ENCODE measurements at regions not wholly inside any gene's neighbourhood (a gene's known extent, or its start where the extent isn't known, plus 50 kb on each side); places are given as distances from the start of the nearest gene placed in this dataset.

GRCh38 chr6:78089531-78089930 lies 436.7 kb downstream of the MEI4 start:
- no peaks in the 10 kb centered on the region for H3K9me2 ChIP-seq
- TF ChIP-seq FOSL2 (IDR thresholded peaks at IDR 0.05; ENCODE audit: borderline replicate concordance, low read depth), result no peak
- no peak for TF ChIP-seq GABPA (IDR thresholded peaks at IDR 0.05; ENCODE audit: low read depth)
- no peak for TF ChIP-seq USF2 (IDR thresholded peaks at IDR 0.05; ENCODE audit: borderline replicate concordance, low read depth, low read length)
- TF ChIP-seq NRF1 (IDR thresholded peaks at IDR 0.05; ENCODE audit: low read depth, low read length), result no peak
- TF ChIP-seq EZH2phosphoT487 (IDR thresholded peaks at IDR 0.05; ENCODE audit: borderline replicate concordance, low read depth), result no peak
- no peak overlapping the region for H3K4me3 ChIP-seq (ENCODE audit: low read depth in 2 of 2, low read length in 1 of 2)
- H3K4me1 ChIP-seq (ENCODE audit: control insufficient read depth in 1 of 2, insufficient read depth in 2 of 2, low read depth in 1 of 2, low read length in 1 of 2), result no peaks in the 10 kb centered on the region
- no peak overlapping the region for H2AFZ ChIP-seq (ENCODE audit: low read depth)
- no peak for DNase-seq
- H3K27ac ChIP-seq (ENCODE audit: low read depth in 2 of 2, low read length in 1 of 2), result no peak overlapping the region
- H3F3A ChIP-seq (replicated peaks; ENCODE audit: insufficient read depth), result no peaks in the 10 kb centered on the region
- H3K36me3 ChIP-seq (replicated peaks in 1 of 2; ENCODE audit: control insufficient read depth in 1 of 2, insufficient read depth in 2 of 2, low read length in 1 of 2), result no peaks in the 10 kb centered on the region
- H3K9me3 ChIP-seq, result no peaks in the 10 kb centered on the region
- 0% methylated on average over 2 of the region's 2 CpGs for WGBS (ENCODE audit: low lambda C conversion rate)
- CTCF ChIA-PET, result interaction anchor here (1.1 kb wide), 1 partner anchor 28 kb away, joined by 3 read pairs; no protein-coding TSS in a partner anchor
- POLR2A ChIA-PET, result no interaction called here
- H3K9ac ChIP-seq, result no peak overlapping the region
- no peaks in the 10 kb centered on the region for H3K27me3 ChIP-seq (ENCODE audit: insufficient read depth)
- no peaks in the 10 kb centered on the region for H3K79me2 ChIP-seq (ENCODE audit: insufficient read depth)
- no peaks in the 10 kb centered on the region for H4K20me1 ChIP-seq (ENCODE audit: insufficient read depth)
- H3K4me2 ChIP-seq, result no peak overlapping the region

- CTCF ChIA-PET, result no interaction called here
- no peak for TF ChIP-seq RFX5 (IDR thresholded peaks at IDR 0.05; ENCODE audit: low read length)
- TF ChIP-seq POLR2AphosphoS5 (IDR thresholded peaks at IDR 0.05; ENCODE audit: low read depth, low read length), result no peak
- no peak for TF ChIP-seq CTCF (IDR thresholded peaks at IDR 0.05)
- TF ChIP-seq SIN3A (IDR thresholded peaks at IDR 0.05; ENCODE audit: borderline replicate concordance, low read depth, low read length), result no peak
- no peak for TF ChIP-seq FOSL2 (IDR thresholded peaks at IDR 0.05; ENCODE audit: borderline replicate concordance, low read depth)
- no peak for TF ChIP-seq FOXM1 (IDR thresholded peaks at IDR 0.05; ENCODE audit: low read depth)
- H3K4me1 ChIP-seq (ENCODE audit: control insufficient read depth in 1 of 2, insufficient read depth in 2 of 2, low read depth in 1 of 2, low read length in 1 of 2), result no peaks in the 10 kb centered on the region
- H3K36me3 ChIP-seq (replicated peaks in 1 of 2; ENCODE audit: control insufficient read depth in 1 of 2, insufficient read depth in 2 of 2, low read length in 1 of 2), result no peaks in the 10 kb centered on the region
- H3K9ac ChIP-seq, result no peak overlapping the region
- H3K9me3 ChIP-seq, result no peaks in the 10 kb centered on the region
- H3K79me2 ChIP-seq (ENCODE audit: insufficient read depth), result no peaks in the 10 kb centered on the region
- H3K27me3 ChIP-seq (ENCODE audit: insufficient read depth), result no peaks in the 10 kb centered on the region
- no peaks in the 10 kb centered on the region for H4K20me1 ChIP-seq (ENCODE audit: insufficient read depth)
- no peak overlapping the region for H3K4me3 ChIP-seq (ENCODE audit: low read depth in 2 of 2, low read length in 1 of 2)
- H3K9me2 ChIP-seq, result no peaks in the 10 kb centered on the region
- H2AFZ ChIP-seq (ENCODE audit: low read depth), result no peak overlapping the region
- 5% methylated on average over 1 of the region's 1 CpG for WGBS (ENCODE audit: low lambda C conversion rate)
- no peak for DNase-seq
- H3F3A ChIP-seq (replicated peaks; ENCODE audit: insufficient read depth), result no peaks in the 10 kb centered on the region
- POLR2A ChIA-PET, result no interaction called here
- H3K4me2 ChIP-seq, result no peak overlapping the region
- H3K27ac ChIP-seq (ENCODE audit: low read depth in 2 of 2, low read length in 1 of 2), result no peak overlapping the region
Observed at GRCh38 chr6:78093906-78094305, 441.1 kb downstream of the MEI4 start.
